ENCODE measurements at regions not wholly inside any gene's neighbourhood (a gene's known extent, or its start where the extent isn't known, plus 50 kb on each side); places are given as distances from the start of the nearest gene placed in this dataset.

DNA sequence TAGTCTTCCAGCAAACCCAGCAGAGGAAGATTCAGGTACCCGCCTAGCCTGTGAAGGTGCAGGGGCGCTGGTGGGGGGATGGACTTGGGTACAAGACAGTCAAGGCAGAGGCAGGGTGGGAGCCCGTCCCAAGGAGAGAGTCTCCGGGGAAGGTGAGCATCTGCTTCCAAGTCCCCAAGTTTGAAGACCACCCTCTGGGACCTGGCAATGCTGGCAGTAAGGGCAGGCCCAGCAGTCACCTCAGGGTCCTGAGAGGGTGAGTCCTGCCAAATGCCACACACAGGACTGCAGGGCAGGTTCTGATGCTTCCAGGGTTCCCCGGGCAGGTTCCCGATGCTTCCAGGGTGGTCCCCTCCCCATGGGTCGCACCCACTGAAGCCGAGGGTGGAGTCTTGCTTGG is 261.8 kb upstream of the IRX1 start:
- Histone ChIP-seq H3K27me3 (no peaks in the 10 kb centered on the region), H3K36me3 (no peaks in the 10 kb centered on the region), H3K9me3 (no peaks in the 10 kb centered on the region), H3K4me3 (no peak overlapping the region), H3K4me1 (no peaks in the 10 kb centered on the region), H3K27ac (no peak overlapping the region)
- no peak for TF ChIP-seq POLR2A (IDR thresholded peaks at IDR 0.05)
- TF ChIP-seq, protein P1, sequence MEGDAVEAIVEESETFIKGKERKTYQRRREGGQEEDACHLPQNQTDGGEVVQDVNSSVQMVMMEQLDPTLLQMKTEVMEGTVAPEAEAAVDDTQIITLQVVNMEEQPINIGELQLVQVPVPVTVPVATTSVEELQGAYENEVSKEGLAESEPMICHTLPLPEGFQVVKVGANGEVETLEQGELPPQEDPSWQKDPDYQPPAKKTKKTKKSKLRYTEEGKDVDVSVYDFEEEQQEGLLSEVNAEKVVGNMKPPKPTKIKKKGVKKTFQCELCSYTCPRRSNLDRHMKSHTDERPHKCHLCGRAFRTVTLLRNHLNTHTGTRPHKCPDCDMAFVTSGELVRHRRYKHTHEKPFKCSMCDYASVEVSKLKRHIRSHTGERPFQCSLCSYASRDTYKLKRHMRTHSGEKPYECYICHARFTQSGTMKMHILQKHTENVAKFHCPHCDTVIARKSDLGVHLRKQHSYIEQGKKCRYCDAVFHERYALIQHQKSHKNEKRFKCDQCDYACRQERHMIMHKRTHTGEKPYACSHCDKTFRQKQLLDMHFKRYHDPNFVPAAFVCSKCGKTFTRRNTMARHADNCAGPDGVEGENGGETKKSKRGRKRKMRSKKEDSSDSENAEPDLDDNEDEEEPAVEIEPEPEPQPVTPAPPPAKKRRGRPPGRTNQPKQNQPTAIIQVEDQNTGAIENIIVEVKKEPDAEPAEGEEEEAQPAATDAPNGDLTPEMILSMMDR (IDR thresholded peaks at IDR 0.05 in 4 of 5, conservative IDR thresholded peaks at IDR 0.05 in 1 of 5): no peak
- in situ Hi-C loops (cut with MboI; ENCODE audit: low sequenced_read_pairs in 4 of 4) (no loop called here), intact Hi-C loops (cut with DNase I; ENCODE audit: low total_unique reads) (no loop called here)
- ATAC-seq (no peak), DNase-seq (no peak)

DNA sequence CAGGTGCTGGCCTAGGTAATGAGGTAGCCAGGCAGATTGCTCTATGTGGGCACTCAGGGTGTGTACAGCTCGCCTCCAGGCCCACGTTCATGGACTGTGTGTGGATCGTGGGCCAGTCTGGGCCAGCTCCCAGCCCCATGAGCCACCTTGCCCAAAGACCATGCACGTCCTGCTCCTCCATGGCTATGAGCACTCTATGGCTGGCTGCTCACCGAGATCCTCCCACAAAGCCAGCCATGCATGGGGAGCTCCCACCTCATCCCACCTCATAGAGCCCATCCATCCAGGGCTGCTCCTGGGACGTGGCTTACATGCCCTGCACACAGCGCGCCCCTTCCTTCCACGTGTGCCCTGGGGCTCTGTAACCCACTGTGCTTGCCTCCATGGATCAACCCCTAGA is 262.5 kb upstream of the IRX1 start:
- Histone ChIP-seq H3K27ac (no peak overlapping the region), H3K9me3 (no peaks in the 10 kb centered on the region), H3K4me1 (no peaks in the 10 kb centered on the region), H3K27me3 (no peaks in the 10 kb centered on the region), H3K36me3 (no peaks in the 10 kb centered on the region), H3K4me3 (no peak overlapping the region)
- in situ Hi-C loops (cut with MboI; ENCODE audit: low sequenced_read_pairs in 4 of 4) (no loop called here), intact Hi-C loops (cut with DNase I; ENCODE audit: low total_unique reads) (no loop called here)
- TF ChIP-seq, protein P1 (IDR thresholded peaks at IDR 0.05 in 4 of 5, conservative IDR thresholded peaks at IDR 0.05 in 1 of 5): no peak
- no peak for TF ChIP-seq POLR2A (IDR thresholded peaks at IDR 0.05)
- ATAC-seq (no peak), DNase-seq (no peak)

DNA sequence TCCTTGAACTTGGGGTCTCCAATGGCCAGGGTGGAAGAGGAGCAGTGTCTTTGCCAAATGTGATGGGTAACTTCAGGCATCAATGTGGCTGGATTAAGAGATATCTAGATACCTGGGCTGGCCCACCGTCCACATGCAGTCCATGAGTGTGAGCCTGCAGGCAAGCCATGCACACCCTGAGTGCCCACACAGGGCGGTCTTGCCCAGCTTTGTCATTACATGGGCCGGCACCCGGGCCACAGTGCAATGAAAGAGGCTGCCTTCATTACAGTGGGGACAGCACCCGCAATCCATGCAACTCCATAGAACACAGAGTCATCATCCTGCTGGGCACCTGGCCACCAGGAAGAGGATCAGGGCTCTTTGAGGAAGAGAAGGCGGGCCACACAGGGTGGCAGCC is 263.8 kb upstream of the IRX1 start:
- Histone ChIP-seq H3K27me3 (no peaks in the 10 kb centered on the region), H3K4me3 (no peak overlapping the region), H3K9me3 (no peaks in the 10 kb centered on the region), H3K4me1 (no peaks in the 10 kb centered on the region), H3K36me3 (no peaks in the 10 kb centered on the region), H3K27ac (no peak overlapping the region)
- in situ Hi-C loops (cut with MboI; ENCODE audit: low sequenced_read_pairs in 4 of 4): no loop called here
- DNase-seq (no peak), ATAC-seq (no peak)
- TF ChIP-seq, protein P1 (IDR thresholded peaks at IDR 0.05 in 4 of 5, conservative IDR thresholded peaks at IDR 0.05 in 1 of 5): no peak
- TF ChIP-seq POLR2A (IDR thresholded peaks at IDR 0.05): no peak
- intact Hi-C loops (cut with DNase I; ENCODE audit: low total_unique reads): no loop called here

DNA sequence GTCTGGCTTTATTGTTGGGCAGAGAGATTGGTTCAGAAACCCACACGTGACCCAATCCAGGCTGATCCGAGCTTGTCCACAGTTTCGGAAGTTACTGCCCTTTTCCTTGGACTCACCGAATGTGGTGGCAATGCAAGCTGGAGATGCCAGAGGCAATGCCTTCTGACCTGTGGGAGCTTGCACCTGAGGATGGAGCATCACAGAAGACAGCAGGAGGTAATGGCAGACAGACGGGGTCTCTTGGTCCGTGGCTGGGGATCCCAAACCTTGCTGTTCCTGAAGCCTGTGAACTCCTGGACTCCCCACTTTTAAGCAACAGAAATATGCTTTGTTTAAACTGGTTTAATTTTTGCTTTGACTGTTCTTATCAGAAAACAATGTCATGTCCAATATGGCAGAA is 265.2 kb upstream of the IRX1 start:
- ATAC-seq: no peak
- no peaks in the 10 kb centered on the region for H3K9me3 ChIP-seq
- H3K36me3 ChIP-seq: no peaks in the 10 kb centered on the region
- H3K4me1 ChIP-seq: peaks cover 0 to under 1% of the 10 kb centered on the region in 2 donors
- in situ Hi-C loops (cut with MboI; ENCODE audit: low sequenced_read_pairs in 4 of 4) (no loop called here), intact Hi-C loops (cut with DNase I; ENCODE audit: low total_unique reads) (no loop called here)
- H3K27me3 ChIP-seq: no peaks in the 10 kb centered on the region
- no peak overlapping the region for H3K4me3 ChIP-seq
- H3K27ac ChIP-seq: no peak overlapping the region
- TF ChIP-seq, protein P1 (IDR thresholded peaks at IDR 0.05 in 4 of 5, conservative IDR thresholded peaks at IDR 0.05 in 1 of 5): no peak
- TF ChIP-seq POLR2A (IDR thresholded peaks at IDR 0.05): no peak
- no peak for DNase-seq

DNA sequence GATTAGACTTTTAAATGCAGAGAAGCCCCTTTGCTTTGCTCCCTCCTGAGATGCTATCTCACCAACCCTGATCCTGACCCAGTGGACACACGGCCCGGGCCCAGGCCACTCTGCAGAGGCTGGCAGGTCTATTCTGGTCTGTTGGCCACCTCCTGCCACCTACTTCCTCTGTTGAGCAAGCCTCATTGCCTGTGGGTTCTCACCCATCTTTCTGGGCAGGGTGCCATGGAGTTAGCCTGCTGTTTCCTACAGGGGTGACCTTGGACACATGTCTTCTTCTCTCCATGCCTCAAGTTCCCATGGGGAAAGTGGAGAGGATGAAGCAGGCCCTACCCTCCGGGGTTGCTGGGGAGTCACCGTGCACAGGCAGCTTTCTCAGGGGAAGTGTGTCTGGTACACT is 266.2 kb upstream of the IRX1 start:
- Histone ChIP-seq H3K27ac (no peak overlapping the region), H3K36me3 (no peaks in the 10 kb centered on the region), H3K27me3 (no peaks in the 10 kb centered on the region), H3K4me3 (no peak overlapping the region), H3K4me1 (peaks cover 0 to 3% of the 10 kb centered on the region in 2 donors), H3K9me3 (no peaks in the 10 kb centered on the region)
- intact Hi-C loops (cut with DNase I; ENCODE audit: low total_unique reads) (no loop called here), in situ Hi-C loops (cut with MboI; ENCODE audit: low sequenced_read_pairs in 4 of 4) (no loop called here)
- DNase-seq (no peak), ATAC-seq (no peak)
- TF ChIP-seq, protein P1 (IDR thresholded peaks at IDR 0.05 in 4 of 5, conservative IDR thresholded peaks at IDR 0.05 in 1 of 5): no peak
- no peak for TF ChIP-seq POLR2A (IDR thresholded peaks at IDR 0.05)
